ENCODE measurements at regions not wholly inside any gene's neighbourhood (a gene's known extent, or its start where the extent isn't known, plus 50 kb on each side); places are given as distances from the start of the nearest gene placed in this dataset.

- no peak for TF ChIP-seq MAZ (IDR thresholded peaks at IDR 0.05; ENCODE audit: borderline replicate concordance, low read depth, low read length)
- no peak for TF ChIP-seq CTCF (conservative IDR thresholded peaks at IDR 0.05; ENCODE audit: low read depth, low read length)
Measured at GRCh38 chr7:121480566-121481335, 84.6 kb upstream of the FAM3C start.

Data from IMR-90 (cell line).